ENCODE measurements at regions not wholly inside any gene's neighbourhood (a gene's known extent, or its start where the extent isn't known, plus 50 kb on each side); places are given as distances from the start of the nearest gene placed in this dataset.

GRCh38 chr9:92177591-92177990 is 62.4 kb upstream of the SPTLC1 start:
- TF ChIP-seq CTCF (IDR thresholded peaks at IDR 0.05) (no peak), POLR2A (IDR thresholded peaks at IDR 0.05) (no peak)

All from ovary (tissue), 3 donors.